ENCODE measurements at regions not wholly inside any gene's neighbourhood (a gene's known extent, or its start where the extent isn't known, plus 50 kb on each side); places are given as distances from the start of the nearest gene placed in this dataset.
"Not testable (repeated sequence)": the region's sequence is repeated elsewhere in the genome, so short reads cannot be mapped to it uniquely, and the experiment has no call there.

GRCh38 chr14:98897605-98898309, 374.2 kb downstream of the BCL11B start:
- DNase-seq, result no peak

- no peak for DNase-seq
Measured at GRCh38 chr14:98899441-98899840, 372.6 kb downstream of the BCL11B start.

GRCh38 chr14:98900236-98900635, 371.8 kb downstream of the BCL11B start:
- no peak for DNase-seq

- no peak for DNase-seq
Measured at GRCh38 chr14:98900798-98901197, 371.2 kb downstream of the BCL11B start.

- no peak for DNase-seq
Measured at GRCh38 chr14:98901511-98902205, 370.3 kb downstream of the BCL11B start.

- DNase-seq, result no peak
Measured at GRCh38 chr14:98903371-98903770, 368.6 kb downstream of the BCL11B start.

- no peak for DNase-seq
Measured at GRCh38 chr14:98904677-98905076, 367.3 kb downstream of the BCL11B start.

GRCh38 chr14:98906123-98906995, 365.6 kb downstream of the BCL11B start:
- no peak for DNase-seq

- no peak for DNase-seq
Measured at GRCh38 chr14:98907271-98907670, 364.7 kb downstream of the BCL11B start.

- no peak for DNase-seq
Measured at GRCh38 chr14:98908050-98908449, 363.9 kb downstream of the BCL11B start.

- no peak for DNase-seq
Measured at GRCh38 chr14:98909251-98909944, 362.6 kb downstream of the BCL11B start.

GRCh38 chr14:98910061-98910460, 361.9 kb downstream of the BCL11B start:
- no peak for DNase-seq

- no peak for DNase-seq
Measured at GRCh38 chr14:98912655-98913054, 359.3 kb downstream of the BCL11B start.

- no peak for DNase-seq
Measured at GRCh38 chr14:98913967-98914650, 357.9 kb downstream of the BCL11B start.

- DNase-seq, result no peak
Measured at GRCh38 chr14:98914942-98915341, 357.1 kb downstream of the BCL11B start.

- no peak for DNase-seq
Measured at GRCh38 chr14:98915625-98916024, 356.4 kb downstream of the BCL11B start.

GRCh38 chr14:98916036-98916435, 356.0 kb downstream of the BCL11B start:
- DNase-seq, result no peak

GRCh38 chr14:98916476-98916875, 355.5 kb downstream of the BCL11B start:
- DNase-seq, result no peak

- DNase-seq, result no peak
Measured at GRCh38 chr14:98919434-98919833, 352.6 kb downstream of the BCL11B start.

GRCh38 chr14:98921306-98921705, 350.7 kb downstream of the BCL11B start:
- not testable (repeated sequence) for DNase-seq

- DNase-seq, result no peak
Measured at GRCh38 chr14:98923596-98923995, 348.4 kb downstream of the BCL11B start.

GRCh38 chr14:98924046-98924445, 348.0 kb downstream of the BCL11B start:
- DNase-seq, result no peak

Measured in GF-D8 (cell line).